ENCODE measurements at regions not wholly inside any gene's neighbourhood (a gene's known extent, or its start where the extent isn't known, plus 50 kb on each side); places are given as distances from the start of the nearest gene placed in this dataset.

DNA sequence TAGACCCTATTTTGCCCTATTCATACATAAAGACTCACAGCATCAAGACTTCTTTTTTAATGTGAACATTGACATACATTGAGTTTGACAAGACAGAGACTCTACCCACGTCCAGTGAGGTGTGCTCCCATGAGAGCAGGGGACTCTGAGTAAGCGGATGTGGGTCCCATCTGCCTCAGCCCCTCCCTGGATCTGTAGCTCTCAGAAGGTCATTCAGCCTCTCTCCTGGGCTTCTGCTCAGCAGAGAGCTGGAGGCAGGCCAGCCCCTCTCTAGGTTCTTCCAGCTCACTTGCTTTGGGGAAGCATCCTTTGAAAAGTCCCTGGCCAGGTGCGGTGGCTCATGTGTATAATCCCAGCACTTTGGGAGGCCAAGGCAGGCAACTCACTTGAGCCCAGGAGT, 146.9 kb upstream of the ZMIZ1 start:
- no peak for TF ChIP-seq POLR2A (IDR thresholded peaks at IDR 0.05)
- TF ChIP-seq, protein P1, sequence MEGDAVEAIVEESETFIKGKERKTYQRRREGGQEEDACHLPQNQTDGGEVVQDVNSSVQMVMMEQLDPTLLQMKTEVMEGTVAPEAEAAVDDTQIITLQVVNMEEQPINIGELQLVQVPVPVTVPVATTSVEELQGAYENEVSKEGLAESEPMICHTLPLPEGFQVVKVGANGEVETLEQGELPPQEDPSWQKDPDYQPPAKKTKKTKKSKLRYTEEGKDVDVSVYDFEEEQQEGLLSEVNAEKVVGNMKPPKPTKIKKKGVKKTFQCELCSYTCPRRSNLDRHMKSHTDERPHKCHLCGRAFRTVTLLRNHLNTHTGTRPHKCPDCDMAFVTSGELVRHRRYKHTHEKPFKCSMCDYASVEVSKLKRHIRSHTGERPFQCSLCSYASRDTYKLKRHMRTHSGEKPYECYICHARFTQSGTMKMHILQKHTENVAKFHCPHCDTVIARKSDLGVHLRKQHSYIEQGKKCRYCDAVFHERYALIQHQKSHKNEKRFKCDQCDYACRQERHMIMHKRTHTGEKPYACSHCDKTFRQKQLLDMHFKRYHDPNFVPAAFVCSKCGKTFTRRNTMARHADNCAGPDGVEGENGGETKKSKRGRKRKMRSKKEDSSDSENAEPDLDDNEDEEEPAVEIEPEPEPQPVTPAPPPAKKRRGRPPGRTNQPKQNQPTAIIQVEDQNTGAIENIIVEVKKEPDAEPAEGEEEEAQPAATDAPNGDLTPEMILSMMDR (IDR thresholded peaks at IDR 0.05): no peak
